ENCODE measurements at regions not wholly inside any gene's neighbourhood (a gene's known extent, or its start where the extent isn't known, plus 50 kb on each side); places are given as distances from the start of the nearest gene placed in this dataset.

- H3K4me3 ChIP-seq (ENCODE audit: low read depth, low read length), result no peak overlapping the region
- TF ChIP-seq CTCF (IDR thresholded peaks at IDR 0.05; ENCODE audit: control insufficient read depth, extremely low read depth, insufficient read depth), result no peak
- DNase-seq (ENCODE audit: low read depth), result no peak
Measured at GRCh38 chr13:39269411-39269810, 231.2 kb downstream of the NHLRC3 start.

GRCh38 chr13:39272994-39273393 is 234.7 kb downstream of the NHLRC3 start:
- no peak overlapping the region for H3K4me3 ChIP-seq (ENCODE audit: low read depth, low read length)
- DNase-seq (ENCODE audit: low read depth), result no peak
- TF ChIP-seq CTCF (IDR thresholded peaks at IDR 0.05; ENCODE audit: control insufficient read depth, extremely low read depth, insufficient read depth), result no peak

- no peak overlapping the region for H3K4me3 ChIP-seq (ENCODE audit: low read depth, low read length)
- peak; percentile 47 for TF ChIP-seq CTCF (IDR thresholded peaks at IDR 0.05; ENCODE audit: control insufficient read depth, extremely low read depth, insufficient read depth)
- DNase-seq (ENCODE audit: low read depth), result no peak
Measured at GRCh38 chr13:39273953-39274738, 235.9 kb downstream of the NHLRC3 start.

- H3K4me3 ChIP-seq (ENCODE audit: low read depth, low read length), result no peak overlapping the region
- no peak for TF ChIP-seq CTCF (IDR thresholded peaks at IDR 0.05; ENCODE audit: control insufficient read depth, extremely low read depth, insufficient read depth)
- DNase-seq (ENCODE audit: low read depth), result no peak
Measured at GRCh38 chr13:39274739-39275325, 236.6 kb downstream of the NHLRC3 start.

GRCh38 chr13:39279077-39279476 is 240.8 kb downstream of the NHLRC3 start:
- H3K4me3 ChIP-seq (ENCODE audit: low read depth, low read length), result no peak overlapping the region
- DNase-seq (ENCODE audit: low read depth), result no peak
- no peak for TF ChIP-seq CTCF (IDR thresholded peaks at IDR 0.05; ENCODE audit: control insufficient read depth, extremely low read depth, insufficient read depth)

- DNase-seq (ENCODE audit: low read depth), result no peak
- no peak for TF ChIP-seq CTCF (IDR thresholded peaks at IDR 0.05; ENCODE audit: control insufficient read depth, extremely low read depth, insufficient read depth)
- no peak overlapping the region for H3K4me3 ChIP-seq (ENCODE audit: low read depth, low read length)
Measured at GRCh38 chr13:39281539-39282150, 243.4 kb downstream of the NHLRC3 start.
